ENCODE measurements at regions not wholly inside any gene's neighbourhood (a gene's known extent, or its start where the extent isn't known, plus 50 kb on each side); places are given as distances from the start of the nearest gene placed in this dataset.
A peak's percentile ranks its signal among the peaks of the same experiment; 100 is the strongest.
"Not testable (repeated sequence)": the region's sequence is repeated elsewhere in the genome, so short reads cannot be mapped to it uniquely, and the experiment has no call there.

GRCh38 chr2:89112434-89112833, 421.0 kb downstream of the RPIA start:
- TF ChIP-seq, protein P1, sequence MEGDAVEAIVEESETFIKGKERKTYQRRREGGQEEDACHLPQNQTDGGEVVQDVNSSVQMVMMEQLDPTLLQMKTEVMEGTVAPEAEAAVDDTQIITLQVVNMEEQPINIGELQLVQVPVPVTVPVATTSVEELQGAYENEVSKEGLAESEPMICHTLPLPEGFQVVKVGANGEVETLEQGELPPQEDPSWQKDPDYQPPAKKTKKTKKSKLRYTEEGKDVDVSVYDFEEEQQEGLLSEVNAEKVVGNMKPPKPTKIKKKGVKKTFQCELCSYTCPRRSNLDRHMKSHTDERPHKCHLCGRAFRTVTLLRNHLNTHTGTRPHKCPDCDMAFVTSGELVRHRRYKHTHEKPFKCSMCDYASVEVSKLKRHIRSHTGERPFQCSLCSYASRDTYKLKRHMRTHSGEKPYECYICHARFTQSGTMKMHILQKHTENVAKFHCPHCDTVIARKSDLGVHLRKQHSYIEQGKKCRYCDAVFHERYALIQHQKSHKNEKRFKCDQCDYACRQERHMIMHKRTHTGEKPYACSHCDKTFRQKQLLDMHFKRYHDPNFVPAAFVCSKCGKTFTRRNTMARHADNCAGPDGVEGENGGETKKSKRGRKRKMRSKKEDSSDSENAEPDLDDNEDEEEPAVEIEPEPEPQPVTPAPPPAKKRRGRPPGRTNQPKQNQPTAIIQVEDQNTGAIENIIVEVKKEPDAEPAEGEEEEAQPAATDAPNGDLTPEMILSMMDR (IDR thresholded peaks at IDR 0.05) = peak in 5 of 9 donors; percentile 15 to 41 (median 23)
- H3K27ac ChIP-seq; H3K4me3 ChIP-seq; H3K9me3 ChIP-seq; DNase-seq; H3K36me3 ChIP-seq; H3K4me1 ChIP-seq; H3K27me3 ChIP-seq; intact Hi-C loops (cut with DNase I): not testable (repeated sequence)
- 0 to 2% methylated on average over 1 of the region's 1 CpG for WGBS, 2 donors
- ATAC-seq = peak in 1 of 8 donors; percentile 29

GRCh38 chr2:89113286-89113685, 421.8 kb downstream of the RPIA start:
- H3K27ac ChIP-seq; H3K27me3 ChIP-seq; H3K36me3 ChIP-seq; H3K4me3 ChIP-seq; intact Hi-C loops (cut with DNase I); ATAC-seq; H3K4me1 ChIP-seq; H3K9me3 ChIP-seq; DNase-seq: not testable (repeated sequence)

GRCh38 chr2:89129440-89129839, 438.0 kb downstream of the RPIA start:
- H3K4me3 ChIP-seq; H3K27ac ChIP-seq; H3K4me1 ChIP-seq; DNase-seq; intact Hi-C loops (cut with DNase I); ATAC-seq; H3K36me3 ChIP-seq; H3K9me3 ChIP-seq: not testable (repeated sequence)
- H3K27me3 ChIP-seq = peaks cover 0 to 18% (median 0%) of the 10 kb centered on the region in 7 donors

- H3K9me3 ChIP-seq; H3K36me3 ChIP-seq; H3K4me3 ChIP-seq; H3K4me1 ChIP-seq; intact Hi-C loops (cut with DNase I); H3K27ac ChIP-seq; DNase-seq: not testable (repeated sequence)
- ATAC-seq = peak in 2 of 8 donors; percentile 52 to 75
- WGBS, 2 donors = 72 to 76% methylated on average over 9 to 10 of the region's 10 CpGs
- peaks cover 0 to 21% (median 0%) of the 10 kb centered on the region in 7 donors for H3K27me3 ChIP-seq
Measured at GRCh38 chr2:89130665-89131308, 439.3 kb downstream of the RPIA start.

DNA sequence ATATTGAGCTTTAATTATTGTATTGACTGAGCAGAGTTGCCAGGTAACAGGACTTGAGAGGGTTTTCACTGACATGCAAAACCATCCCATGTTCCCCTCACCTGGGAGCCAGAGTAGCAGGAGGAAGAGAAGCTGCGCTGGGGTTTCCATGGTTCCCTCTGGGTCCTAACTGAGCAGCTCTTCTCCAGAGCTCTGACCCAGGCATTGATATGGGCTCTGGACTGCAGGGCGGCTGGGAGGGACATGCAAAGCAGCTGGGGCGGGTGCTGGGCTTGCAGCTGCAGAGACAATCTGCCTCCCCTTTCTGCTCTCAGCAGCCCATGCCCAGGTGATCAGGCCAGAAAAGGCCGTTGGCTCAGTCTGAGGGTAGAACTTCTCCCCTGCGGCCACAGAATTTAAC, 451.5 kb downstream of the RPIA start:
- H3K36me3 ChIP-seq; H3K9me3 ChIP-seq; H3K27ac ChIP-seq; H3K4me1 ChIP-seq; DNase-seq; intact Hi-C loops (cut with DNase I); H3K4me3 ChIP-seq; ATAC-seq: not testable (repeated sequence)
- 33 to 43% methylated on average over 5 of the region's 5 CpGs for WGBS, 2 donors
- H3K27me3 ChIP-seq = peaks cover 0 to 50% (median 14%) of the 10 kb centered on the region in 7 donors

DNA sequence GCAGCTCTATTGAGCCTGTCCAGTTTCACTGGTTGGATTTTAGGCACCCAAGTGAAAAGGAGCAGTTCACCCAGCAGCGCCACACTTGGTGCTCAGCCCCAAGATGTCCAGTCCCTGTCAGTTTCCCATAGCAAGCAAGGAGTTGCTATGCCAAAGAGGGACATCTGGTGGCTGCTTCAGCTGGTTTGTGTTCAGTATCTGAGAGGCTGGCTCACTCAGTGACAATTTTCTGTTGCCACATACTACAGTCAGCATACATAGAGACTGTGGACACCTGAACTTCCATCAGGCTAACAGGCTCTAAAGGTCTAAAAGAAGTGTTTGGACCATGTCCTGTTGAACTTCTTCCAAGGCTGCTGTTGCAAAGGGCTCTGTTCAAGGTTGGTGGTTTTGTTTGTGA, 453.9 kb downstream of the RPIA start:
- 90 to 96% methylated on average over 1 of the region's 1 CpG for WGBS, 2 donors
- ATAC-seq = not testable (repeated sequence)

GRCh38 chr2:89148256-89148655, 456.8 kb downstream of the RPIA start:
- H3K27ac ChIP-seq; H3K4me1 ChIP-seq; H3K36me3 ChIP-seq; H3K4me3 ChIP-seq; H3K9me3 ChIP-seq; intact Hi-C loops (cut with DNase I): not testable (repeated sequence)
- DNase-seq = peak in 1 of 2 donors; percentile 5
- peaks cover 0 to 13% (median 7%) of the 10 kb centered on the region in 7 donors for H3K27me3 ChIP-seq
- peak in 1 of 8 donors; percentile 38 for ATAC-seq
- WGBS, 2 donors = 20 to 37% methylated on average over 2 of the region's 2 CpGs

More for the DNA sequence above, 453.9 kb downstream of the RPIA start:
- H3K36me3 ChIP-seq; H3K9me3 ChIP-seq; H3K4me1 ChIP-seq; intact Hi-C loops (cut with DNase I); H3K4me3 ChIP-seq; H3K27ac ChIP-seq; DNase-seq: not testable (repeated sequence)
- H3K27me3 ChIP-seq = peaks cover 0 to 28% (median 14%) of the 10 kb centered on the region in 7 donors

DNA sequence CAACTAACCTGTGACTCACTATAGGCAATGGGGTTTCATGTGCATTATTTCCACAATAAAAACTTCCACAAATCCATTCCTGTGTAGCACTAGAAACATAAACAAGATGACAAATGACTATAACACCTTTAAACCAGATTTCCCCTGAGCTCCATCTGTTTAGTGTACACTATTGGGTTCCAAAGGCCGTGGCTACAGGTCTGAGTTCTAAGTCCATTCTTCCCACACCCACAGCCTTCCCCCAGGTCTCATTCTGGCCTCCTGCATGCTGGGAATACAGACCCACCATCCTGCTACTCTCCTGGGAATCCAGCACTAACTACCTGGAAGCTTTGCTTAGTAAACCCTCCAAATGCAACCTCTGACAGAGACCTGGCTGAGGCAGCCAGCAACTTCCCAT, 460.2 kb downstream of the RPIA start:
- WGBS, 2 donors = 100% methylated on average over 1 of the region's 1 CpG; no CpG with 5 or more reads in 1 of the 2 donors
- intact Hi-C loops (cut with DNase I) = loop anchor here in 2 of 10 donors (10.0 kb wide), 1 partner anchor 277 kb away; no protein-coding TSS in a partner anchor

GRCh38 chr2:89152501-89152900, 461.0 kb downstream of the RPIA start:
- DNase-seq, H3K4me1 ChIP-seq, H3K9me3 ChIP-seq, H3K27ac ChIP-seq, H3K4me3 ChIP-seq, H3K36me3 ChIP-seq, ATAC-seq, H3K27me3 ChIP-seq: not testable (repeated sequence)
- intact Hi-C loops (cut with DNase I) = loop anchor here in 2 of 10 donors (10.0 kb wide), 1 partner anchor 278 kb away; no protein-coding TSS in a partner anchor

More for the DNA sequence above, 460.2 kb downstream of the RPIA start:
- not testable (repeated sequence) for DNase-seq, ATAC-seq, H3K4me3 ChIP-seq, H3K4me1 ChIP-seq, H3K27ac ChIP-seq, H3K27me3 ChIP-seq, H3K36me3 ChIP-seq, H3K9me3 ChIP-seq

DNA sequence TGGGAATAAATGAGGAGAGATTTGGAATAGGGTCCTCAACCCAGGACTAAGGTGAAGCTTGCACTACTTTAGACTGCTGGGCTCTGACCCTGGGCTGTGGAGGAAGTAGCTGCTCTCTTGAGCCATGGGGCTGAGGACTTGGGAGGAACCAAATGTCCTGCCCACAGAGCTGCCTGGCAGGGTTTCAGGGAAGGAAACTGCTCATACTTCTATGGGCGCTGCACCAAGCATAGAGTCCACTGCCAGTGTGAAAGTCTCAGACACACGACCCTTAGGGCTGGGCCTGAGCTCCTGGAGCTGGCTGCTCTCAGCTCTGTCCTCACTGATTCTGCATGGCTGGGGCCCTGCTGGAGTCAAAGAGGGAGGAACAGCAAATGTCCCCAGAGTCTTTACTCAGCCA, 461.7 kb downstream of the RPIA start:
- DNase-seq (peak in 1 of 2 donors; percentile 14), ATAC-seq (peak in 4 of 8 donors; percentile 29 to 69 (median 58))
- H3K36me3 ChIP-seq, H3K4me1 ChIP-seq, H3K4me3 ChIP-seq, H3K27me3 ChIP-seq, H3K9me3 ChIP-seq, H3K27ac ChIP-seq: not testable (repeated sequence)
- intact Hi-C loops (cut with DNase I) = loop anchor here in 2 of 10 donors (10.0 kb wide), 1 partner anchor 278 kb away; no protein-coding TSS in a partner anchor
- 23 to 33% methylated on average over 2 of the region's 2 CpGs for WGBS, 2 donors
